CD4-positive, alpha-beta memory T cell (primary cell): ENCODE measurements at regions not wholly inside any gene's neighbourhood (a gene's known extent, or its start where the extent isn't known, plus 50 kb on each side); places are given as distances from the start of the nearest gene placed in this dataset.

Experiments
- CTCF ChIA-PET: fragments of 350-600 bp; sonication (Branson Sonifier 250); formaldehyde crosslinking; loops from one replicate; lab custom pipeline; 2021; ENCODE audit warnings: inconsistent platforms; ENCODE audit not compliant: partially characterized antibody; lab: Charles Lee
- POLR2A ChIA-PET: fragments of 350-600 bp; sonication (Branson Sonifier 250); formaldehyde crosslinking; loops from one replicate; lab custom pipeline; 2021; ENCODE audit not compliant: partially characterized antibody; lab: Charles Lee
- DNase-seq, 5 donors: peaks; one replicate each; pipeline versions ENCODE4 v3.0.0 to v3.0.0-alpha.2; 2020 to 2022; ENCODE audit warnings: mixed read lengths in 1 of 5
- H3K27ac ChIP-seq: one replicate; pipeline ENCODE4 v1.7.0; 2013; ENCODE audit warnings: low read depth, low read length
- H3K27me3 ChIP-seq: 2 replicates; pipeline ENCODE4 v1.7.0; 2013; ENCODE audit warnings: mild to moderate bottlenecking, low read length, moderate library complexity; ENCODE audit not compliant: insufficient read depth
- H3K36me3 ChIP-seq: 2 replicates; pipeline ENCODE4 v1.7.0; 2013; ENCODE audit warnings: mild to moderate bottlenecking, low read length, moderate library complexity; ENCODE audit not compliant: insufficient read depth
- H3K4me1 ChIP-seq: 2 replicates; pipeline ENCODE4 v1.7.0; 2013; ENCODE audit warnings: mild to moderate bottlenecking, low read length, moderate library complexity; ENCODE audit not compliant: insufficient read depth
- H3K4me3 ChIP-seq, 2 donors: one replicate each; pipeline ENCODE4 v1.7.0; 2013; ENCODE audit warnings: low read length in 2 of 2, mild to moderate bottlenecking in 1 of 2
- H3K9me3 ChIP-seq, 2 donors: one replicate each; pipeline ENCODE4 v1.7.0; 2013; ENCODE audit warnings: low read length in 2 of 2, control low read depth in 1 of 2; ENCODE audit not compliant: control insufficient read depth in 1 of 2
- H3K27ac Mint-ChIP-seq, 7 donors: one replicate each; pipeline ENCODE4 v1.8.0; 2020 to 2021; ENCODE audit warnings: mixed read lengths in 7 of 7, mild to moderate bottlenecking in 6 of 7, inconsistent platforms in 3 of 7, moderate library complexity in 3 of 7
- H3K27me3 Mint-ChIP-seq, 2 donors: one replicate each; pipeline ENCODE4 v1.8.0; 2020 to 2021; ENCODE audit warnings: mixed read lengths in 2 of 2
- H3K36me3 Mint-ChIP-seq, 2 donors: one replicate each; pipeline ENCODE4 v1.8.0; 2020 to 2021; ENCODE audit warnings: mixed read lengths in 2 of 2, inconsistent platforms in 1 of 2, mild to moderate bottlenecking in 1 of 2
- H3K4me1 Mint-ChIP-seq, 4 donors: one replicate each; pipeline ENCODE4 v1.8.0; 2020 to 2021; ENCODE audit warnings: mixed read lengths in 4 of 4, mild to moderate bottlenecking in 1 of 4
- H3K4me3 Mint-ChIP-seq, 8 donors: one replicate each; pipeline ENCODE4 v1.8.0; 2020 to 2021; ENCODE audit warnings: mixed read lengths in 8 of 8, mild to moderate bottlenecking in 7 of 8, moderate library complexity in 6 of 8, inconsistent platforms in 3 of 8
- H3K9me3 Mint-ChIP-seq, 8 donors: one replicate each; pipeline ENCODE4 v1.8.0; 2020 to 2021; ENCODE audit warnings: mixed read lengths in 8 of 8, mild to moderate bottlenecking in 5 of 8, inconsistent platforms in 3 of 8, moderate library complexity in 1 of 8
- intact Hi-C: fragments of 100-400 bp; cut with micrococcal nuclease; formaldehyde crosslinking; loops from one replicate; pipeline ENCODE4 v1.15.1; 2023

DNA sequence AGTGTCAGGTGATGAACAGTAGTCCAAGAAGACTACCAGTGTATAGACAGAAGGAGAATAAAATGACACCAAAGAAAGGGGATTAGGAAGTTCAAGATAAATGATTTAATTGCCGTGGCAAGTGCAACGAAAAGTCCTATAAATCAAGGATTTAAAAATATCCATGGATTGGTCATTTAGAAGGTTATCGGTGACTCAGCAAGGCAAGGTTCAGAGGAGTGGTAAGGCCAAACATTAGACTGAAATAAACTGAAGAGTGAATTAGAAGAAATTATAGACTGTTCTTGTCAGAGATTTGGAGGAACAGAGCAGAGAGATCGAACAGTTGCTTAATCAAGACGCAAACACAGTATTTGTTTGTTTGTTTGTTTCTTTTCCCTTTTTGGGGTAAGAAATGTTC, 211.9 kb upstream of the KCNMB2 start:
- no peaks in the 10 kb centered on the region for H3K9me3 ChIP-seq
- H3K4me1 ChIP-seq = no peaks in the 10 kb centered on the region
- H3K4me3 ChIP-seq = no peak overlapping the region
- no peaks in the 10 kb centered on the region for H3K36me3 ChIP-seq
- H3K27me3 ChIP-seq = no peaks in the 10 kb centered on the region
- Mint-ChIP-seq H3K4me1 (no peaks in the 10 kb centered on the region), H3K27ac (no peak overlapping the region), H3K36me3 (no peaks in the 10 kb centered on the region), H3K9me3 (no peaks in the 10 kb centered on the region), H3K27me3 (no peaks in the 10 kb centered on the region), H3K4me3 (no peak overlapping the region)
- no peak overlapping the region for H3K27ac ChIP-seq
- ChIA-PET POLR2A (no interaction called here), CTCF (no interaction called here)
- DNase-seq = no peak
- intact Hi-C loops = loop anchor here (2.0 kb wide), 1 partner anchor 1452 kb away; no protein-coding TSS in a partner anchor

DNA sequence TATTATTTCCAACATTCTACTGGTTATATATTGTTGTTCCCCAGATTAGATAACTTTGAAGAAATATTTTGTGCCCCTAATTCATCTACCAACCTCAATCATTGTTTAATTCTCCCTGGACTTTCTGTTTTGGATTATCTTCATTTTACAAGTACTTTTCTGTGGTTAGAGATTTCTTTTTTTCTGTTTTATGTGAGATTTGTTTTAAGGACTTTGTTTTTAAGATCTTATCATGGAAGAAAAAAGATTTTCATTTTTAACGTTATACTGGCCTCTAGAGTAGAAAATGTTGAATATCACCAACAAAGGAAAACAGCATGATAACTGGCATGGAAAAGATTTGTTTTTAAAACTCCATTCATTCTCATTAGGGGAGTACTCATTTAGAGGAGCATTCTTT, 210.9 kb upstream of the KCNMB2 start:
- H3K27ac Mint-ChIP-seq = no peak overlapping the region
- intact Hi-C loops = loop anchor here (2.0 to 5.0 kb wide), 2 partner anchors 1273 to 1453 kb away; no protein-coding TSS in a partner anchor
- H3K27ac ChIP-seq = no peak overlapping the region
- H3K9me3 Mint-ChIP-seq = no peaks in the 10 kb centered on the region
- H3K27me3 Mint-ChIP-seq = no peaks in the 10 kb centered on the region
- ChIA-PET POLR2A (no interaction called here), CTCF (no interaction called here)
- H3K9me3 ChIP-seq = no peaks in the 10 kb centered on the region
- no peaks in the 10 kb centered on the region for H3K4me1 Mint-ChIP-seq
- peak in 1 of 5 donors; percentile 1 for DNase-seq
- no peaks in the 10 kb centered on the region for H3K4me1 ChIP-seq
- H3K27me3 ChIP-seq = no peaks in the 10 kb centered on the region
- no peak overlapping the region for H3K4me3 ChIP-seq
- H3K36me3 Mint-ChIP-seq = no peaks in the 10 kb centered on the region
- no peaks in the 10 kb centered on the region for H3K36me3 ChIP-seq
- no peak overlapping the region for H3K4me3 Mint-ChIP-seq

DNA sequence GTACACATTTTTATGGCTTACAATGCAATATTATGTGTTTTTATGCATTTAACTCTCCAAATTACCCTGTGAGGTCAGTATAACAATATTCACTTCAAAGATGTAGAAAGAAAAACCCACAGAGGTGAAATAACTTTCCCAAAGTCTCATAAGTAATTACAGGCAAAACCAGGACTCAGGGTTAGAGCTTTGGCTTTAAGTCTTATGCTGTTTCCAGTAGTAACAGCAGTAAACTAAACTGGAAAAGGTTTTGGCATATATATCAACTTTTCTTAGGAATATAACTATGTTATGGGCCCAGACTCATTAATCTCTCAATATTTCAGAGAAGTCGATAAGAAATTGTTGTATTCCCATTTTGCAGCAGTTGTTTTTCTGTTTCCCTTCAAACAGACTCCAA, 206.3 kb upstream of the KCNMB2 start:
- Mint-ChIP-seq H3K9me3 (peaks cover 0 to 2% (median 0%) of the 10 kb centered on the region in 8 donors), H3K27me3 (no peaks in the 10 kb centered on the region), H3K4me3 (no peak overlapping the region), H3K36me3 (no peaks in the 10 kb centered on the region), H3K27ac (no peak overlapping the region), H3K4me1 (no peaks in the 10 kb centered on the region)
- POLR2A ChIA-PET = no interaction called here
- Histone ChIP-seq H3K27ac (no peak overlapping the region), H3K4me1 (no peaks in the 10 kb centered on the region), H3K36me3 (no peaks in the 10 kb centered on the region), H3K4me3 (no peak overlapping the region), H3K27me3 (no peaks in the 10 kb centered on the region), H3K9me3 (no peaks in the 10 kb centered on the region)
- intact Hi-C loops = loop anchor here (5.0 kb wide), 1 partner anchor 1278 kb away; no protein-coding TSS in a partner anchor
- CTCF ChIA-PET = no interaction called here
- DNase-seq = no peak

DNA sequence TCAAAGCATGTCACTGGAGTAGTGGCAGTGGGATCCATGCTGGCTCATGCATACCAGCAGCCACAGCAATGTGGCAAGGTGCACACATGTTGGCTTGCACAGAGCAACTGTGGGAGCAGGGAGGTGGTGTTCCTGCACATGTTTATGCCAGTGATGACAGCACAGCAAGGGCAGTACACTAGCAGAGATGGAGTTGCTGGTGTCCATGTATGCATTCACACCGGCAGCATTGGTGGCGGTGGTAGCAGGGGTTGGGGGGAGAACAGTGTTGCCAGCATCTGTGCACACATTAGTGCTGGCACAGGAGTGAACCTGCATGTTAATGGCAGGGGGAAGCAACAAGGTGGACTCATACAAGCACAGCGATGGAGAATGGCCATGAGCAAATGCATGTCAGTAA, 202.0 kb upstream of the KCNMB2 start:
- ChIA-PET POLR2A (no interaction called here), CTCF (no interaction called here)
- Mint-ChIP-seq H3K27ac (no peak overlapping the region), H3K27me3 (peaks cover 0 to 2% of the 10 kb centered on the region in 2 donors), H3K9me3 (peaks cover 0 to 5% (median 0%) of the 10 kb centered on the region in 8 donors), H3K36me3 (no peaks in the 10 kb centered on the region), H3K4me3 (no peak overlapping the region), H3K4me1 (no peaks in the 10 kb centered on the region)
- H3K27ac ChIP-seq = no peak overlapping the region
- no peaks in the 10 kb centered on the region for H3K27me3 ChIP-seq
- H3K36me3 ChIP-seq = no peaks in the 10 kb centered on the region
- H3K4me1 ChIP-seq = no peaks in the 10 kb centered on the region
- no peak overlapping the region for H3K4me3 ChIP-seq
- no peaks in the 10 kb centered on the region for H3K9me3 ChIP-seq
- no peak for DNase-seq
- intact Hi-C loops = no loop called here

DNA sequence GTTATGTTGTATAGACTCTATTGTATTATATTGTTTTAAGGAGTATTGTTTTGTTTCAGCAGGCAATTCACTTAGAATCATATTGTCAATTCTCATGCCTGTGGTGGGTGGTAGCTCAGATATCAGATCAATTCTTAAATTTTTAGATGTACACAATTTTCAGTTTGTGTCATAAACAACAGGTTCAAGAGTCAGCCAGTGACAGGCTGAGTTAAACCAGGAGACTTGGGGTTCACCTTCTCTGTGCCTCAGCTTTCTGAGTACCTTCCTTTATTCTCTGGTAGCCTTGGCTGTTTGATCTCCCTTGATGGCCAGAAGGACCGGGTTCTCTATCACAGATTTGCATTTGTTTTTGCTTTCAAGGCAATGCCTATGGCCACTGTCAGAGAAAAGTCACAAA, 199.9 kb upstream of the KCNMB2 start:
- CTCF ChIA-PET = no interaction called here
- no peaks in the 10 kb centered on the region for H3K36me3 Mint-ChIP-seq

DNA sequence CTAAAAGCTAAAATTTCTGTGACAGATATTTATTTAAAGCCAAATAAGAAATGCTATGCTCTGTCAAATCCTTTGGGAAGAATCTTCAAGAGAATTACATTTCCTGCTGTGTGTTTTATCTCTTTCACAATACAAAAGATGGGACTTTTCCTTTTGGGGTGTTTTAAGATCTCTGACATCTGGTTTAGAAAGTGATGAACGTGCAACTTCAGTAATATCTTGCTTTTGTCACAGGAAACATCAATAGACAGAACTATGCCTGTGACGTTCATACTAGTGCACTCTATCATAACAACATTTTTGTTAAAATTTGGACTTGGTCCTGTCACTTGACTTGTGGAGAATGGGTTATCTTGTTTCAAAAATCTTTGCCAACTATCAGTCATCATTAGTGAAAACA, 195.7 kb upstream of the KCNMB2 start:
- ChIA-PET POLR2A (no interaction called here), CTCF (no interaction called here)
- Histone ChIP-seq H3K36me3 (no peaks in the 10 kb centered on the region), H3K9me3 (no peaks in the 10 kb centered on the region), H3K27ac (no peak overlapping the region), H3K4me3 (no peak overlapping the region), H3K4me1 (no peaks in the 10 kb centered on the region), H3K27me3 (no peaks in the 10 kb centered on the region)
- peaks cover 0 to 2% (median 0%) of the 10 kb centered on the region in 8 donors for H3K9me3 Mint-ChIP-seq
- no peak overlapping the region for H3K4me3 Mint-ChIP-seq
- H3K4me1 Mint-ChIP-seq = no peaks in the 10 kb centered on the region
- H3K36me3 Mint-ChIP-seq = no peaks in the 10 kb centered on the region
- no peak for DNase-seq
- H3K27ac Mint-ChIP-seq = no peak overlapping the region
- intact Hi-C loops = no loop called here
- H3K27me3 Mint-ChIP-seq = peaks cover 1 to 3% of the 10 kb centered on the region in 2 donors

More for the DNA sequence above, 199.9 kb upstream of the KCNMB2 start:
- intact Hi-C loops = no loop called here
- POLR2A ChIA-PET = interaction anchor here (0.7 kb wide), 1 partner anchor 12 kb away, joined by 3 read pairs; no protein-coding TSS in a partner anchor
- H3K4me3 Mint-ChIP-seq = no peak overlapping the region
- Histone ChIP-seq H3K4me3 (no peak overlapping the region), H3K4me1 (no peaks in the 10 kb centered on the region), H3K9me3 (no peaks in the 10 kb centered on the region), H3K27me3 (no peaks in the 10 kb centered on the region), H3K27ac (no peak overlapping the region), H3K36me3 (no peaks in the 10 kb centered on the region)
- no peaks in the 10 kb centered on the region for H3K4me1 Mint-ChIP-seq
- H3K9me3 Mint-ChIP-seq = peaks cover 0 to 5% (median 0%) of the 10 kb centered on the region in 8 donors
- peaks cover 0 to 2% of the 10 kb centered on the region in 2 donors for H3K27me3 Mint-ChIP-seq
- H3K27ac Mint-ChIP-seq = no peak overlapping the region
- no peak for DNase-seq

DNA sequence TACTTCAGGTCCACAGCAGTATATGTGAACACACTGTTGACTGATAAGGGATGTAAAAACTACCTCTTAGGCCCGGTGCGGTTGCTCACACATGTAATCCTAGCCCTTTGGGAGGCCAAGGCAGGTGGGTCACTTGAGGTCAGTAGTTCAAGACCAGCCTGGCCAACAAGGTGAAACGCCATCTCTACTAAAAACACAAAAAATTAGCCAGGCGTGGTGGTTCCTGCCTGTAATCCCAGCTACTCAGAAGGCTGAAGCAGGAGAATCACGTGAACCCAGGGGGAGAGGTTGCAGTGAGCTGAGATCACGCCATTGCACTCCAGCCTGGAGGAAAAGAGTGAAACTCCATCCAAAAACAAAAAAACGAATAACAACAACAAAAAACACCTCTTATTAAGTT, 194.6 kb upstream of the KCNMB2 start:
- intact Hi-C loops = no loop called here
- peaks cover 3% of the 10 kb centered on the region in 2 donors for H3K27me3 Mint-ChIP-seq
- no peak overlapping the region for H3K27ac Mint-ChIP-seq
- no peaks in the 10 kb centered on the region for H3K4me1 Mint-ChIP-seq
- H3K36me3 Mint-ChIP-seq = no peaks in the 10 kb centered on the region
- Histone ChIP-seq H3K9me3 (no peaks in the 10 kb centered on the region), H3K27me3 (no peaks in the 10 kb centered on the region), H3K27ac (no peak overlapping the region), H3K4me1 (no peaks in the 10 kb centered on the region), H3K4me3 (no peak overlapping the region), H3K36me3 (no peaks in the 10 kb centered on the region)
- H3K4me3 Mint-ChIP-seq = no peak overlapping the region
- no peaks in the 10 kb centered on the region for H3K9me3 Mint-ChIP-seq
- CTCF ChIA-PET = no interaction called here
- DNase-seq = no peak
- POLR2A ChIA-PET = no interaction called here

DNA sequence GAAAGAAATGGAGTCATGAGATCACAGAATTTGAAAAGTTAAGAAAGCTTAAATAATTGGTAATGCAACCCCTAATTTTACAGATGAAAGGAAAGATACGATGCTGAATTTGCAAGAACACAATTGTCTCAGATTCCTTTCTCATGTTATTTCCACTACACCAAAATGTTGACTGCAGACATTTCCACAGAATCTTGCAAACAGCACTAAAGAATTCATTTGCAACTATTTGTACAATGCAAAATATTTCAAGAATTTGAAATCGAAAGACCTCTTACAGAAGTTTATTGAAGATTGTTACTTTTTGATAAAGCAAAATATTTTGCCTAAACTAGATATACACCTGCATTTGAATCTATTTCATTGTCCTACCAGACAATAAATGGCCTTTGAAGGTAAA, 194.1 kb upstream of the KCNMB2 start:
- no peaks in the 10 kb centered on the region for H3K27me3 ChIP-seq
- H3K36me3 Mint-ChIP-seq = no peaks in the 10 kb centered on the region
- CTCF ChIA-PET = no interaction called here
- no peaks in the 10 kb centered on the region for H3K9me3 ChIP-seq
- no peaks in the 10 kb centered on the region for H3K9me3 Mint-ChIP-seq
- peaks cover 3% of the 10 kb centered on the region in 2 donors for H3K27me3 Mint-ChIP-seq
- H3K27ac ChIP-seq = no peak overlapping the region
- POLR2A ChIA-PET = no interaction called here
- H3K4me1 ChIP-seq = no peaks in the 10 kb centered on the region
- intact Hi-C loops = no loop called here
- DNase-seq = no peak
- H3K4me1 Mint-ChIP-seq = no peaks in the 10 kb centered on the region
- no peak overlapping the region for H3K4me3 Mint-ChIP-seq
- no peak overlapping the region for H3K27ac Mint-ChIP-seq
- no peak overlapping the region for H3K4me3 ChIP-seq
- H3K36me3 ChIP-seq = no peaks in the 10 kb centered on the region
